ENCODE measurements at regions not wholly inside any gene's neighbourhood (a gene's known extent, or its start where the extent isn't known, plus 50 kb on each side); places are given as distances from the start of the nearest gene placed in this dataset.

- H3K4me2 ChIP-seq (ENCODE audit: unreplicated experiment) = no peak overlapping the region
- H3K4me3 ChIP-seq = no peak overlapping the region
- no peaks in the 10 kb centered on the region for H3K79me2 ChIP-seq (ENCODE audit: insufficient read depth)
- H2AFZ ChIP-seq = no peak overlapping the region
- no peaks in the 10 kb centered on the region for H4K20me1 ChIP-seq (ENCODE audit: insufficient read depth)
- DNase-seq = no peak
- no peaks in the 10 kb centered on the region for H3K9me3 ChIP-seq (ENCODE audit: low read depth)
- WGBS, 2 experiments (ENCODE audit: low coverage in 1 of 2, low lambda C conversion rate in 2 of 2, missing lambda C conversion rate in 2 of 2) = 35 to 42% methylated on average over 8 to 12 of the region's 12 CpGs
- H3K4me1 ChIP-seq (ENCODE audit: insufficient read depth) = no peaks in the 10 kb centered on the region
- H3K9ac ChIP-seq = no peak overlapping the region
- in situ Hi-C loops (cut with MboI) = no loop called here
- no peaks in the 10 kb centered on the region for H3F3A ChIP-seq (ENCODE audit: insufficient read depth)
- no peaks in the 10 kb centered on the region for H3K9me2 ChIP-seq (ENCODE audit: insufficient read depth)
- no peaks in the 10 kb centered on the region for H3K36me3 ChIP-seq (ENCODE audit: low read depth)
- 0 out of 2 replicates have a peak, but pooled peaks cover 23% of the 10 kb centered on the region for H3K27me3 ChIP-seq (replicated peaks; ENCODE audit: insufficient read depth)
- H3K27ac ChIP-seq = no peak overlapping the region
- no peak for TF ChIP-seq EZH2 (IDR thresholded peaks at IDR 0.05; ENCODE audit: insufficient read depth, poor library complexity, severe bottlenecking)
Measured at GRCh38 chr17:79366988-79367571, 243.8 kb downstream of the RBFOX3 start.

GRCh38 chr17:79365836-79366770, 244.7 kb downstream of the RBFOX3 start:
- Histone ChIP-seq H3K4me2 (ENCODE audit: unreplicated experiment) (no peak overlapping the region), H3K4me1 (ENCODE audit: insufficient read depth) (no peaks in the 10 kb centered on the region), H3K9me2 (ENCODE audit: insufficient read depth) (no peaks in the 10 kb centered on the region), H3F3A (ENCODE audit: insufficient read depth) (no peaks in the 10 kb centered on the region), H3K4me3 (no peak overlapping the region), H3K27me3 (replicated peaks; ENCODE audit: insufficient read depth) (peaks cover 23% of the 10 kb centered on the region; the same call in 1 of the 2 replicates), H3K9me3 (ENCODE audit: low read depth) (no peaks in the 10 kb centered on the region), H4K20me1 (ENCODE audit: insufficient read depth) (no peaks in the 10 kb centered on the region), H3K9ac (no peak overlapping the region), H3K36me3 (ENCODE audit: low read depth) (no peaks in the 10 kb centered on the region), H2AFZ (no peak overlapping the region), H3K27ac (no peak overlapping the region), H3K79me2 (ENCODE audit: insufficient read depth) (no peaks in the 10 kb centered on the region)
- in situ Hi-C loops (cut with MboI) = no loop called here
- no peak for DNase-seq
- TF ChIP-seq EZH2phosphoT487 (IDR thresholded peaks at IDR 0.05; ENCODE audit: insufficient read depth, low read depth) (no peak), EZH2 (IDR thresholded peaks at IDR 0.05; ENCODE audit: insufficient read depth, poor library complexity, severe bottlenecking) (no peak)
- WGBS, 2 experiments (ENCODE audit: low coverage in 1 of 2, low lambda C conversion rate in 2 of 2, missing lambda C conversion rate in 2 of 2) = 24 to 27% methylated on average over 26 to 28 of the region's 28 CpGs

- H3K36me3 ChIP-seq (ENCODE audit: low read depth) = no peaks in the 10 kb centered on the region
- no peaks in the 10 kb centered on the region for H3K9me3 ChIP-seq (ENCODE audit: low read depth)
- WGBS, 2 experiments (ENCODE audit: low coverage in 1 of 2, low lambda C conversion rate in 2 of 2, missing lambda C conversion rate in 2 of 2) = 76 to 77% methylated on average over 12 of the region's 12 CpGs
- in situ Hi-C loops (cut with MboI) = no loop called here
- no peaks in the 10 kb centered on the region for H3K9me2 ChIP-seq (ENCODE audit: insufficient read depth)
- H3K4me3 ChIP-seq = no peak overlapping the region
- H3K27me3 ChIP-seq (replicated peaks; ENCODE audit: insufficient read depth) = peaks cover 28% of the 10 kb centered on the region
- TF ChIP-seq EZH2phosphoT487 (IDR thresholded peaks at IDR 0.05; ENCODE audit: insufficient read depth, low read depth) (no peak), EZH2 (IDR thresholded peaks at IDR 0.05; ENCODE audit: insufficient read depth, poor library complexity, severe bottlenecking) (no peak)
- no peaks in the 10 kb centered on the region for H3K79me2 ChIP-seq (ENCODE audit: insufficient read depth)
- H4K20me1 ChIP-seq (ENCODE audit: insufficient read depth) = no peaks in the 10 kb centered on the region
- no peaks in the 10 kb centered on the region for H3K4me1 ChIP-seq (ENCODE audit: insufficient read depth)
- no peak for DNase-seq
- no peak overlapping the region for H3K9ac ChIP-seq
- H3K27ac ChIP-seq = no peak overlapping the region
- H2AFZ ChIP-seq = no peak overlapping the region
- H3K4me2 ChIP-seq (ENCODE audit: unreplicated experiment) = no peak overlapping the region
- no peaks in the 10 kb centered on the region for H3F3A ChIP-seq (ENCODE audit: insufficient read depth)
Measured at GRCh38 chr17:79365351-79365750, 245.5 kb downstream of the RBFOX3 start.

- H3K4me1 ChIP-seq (ENCODE audit: insufficient read depth) = no peaks in the 10 kb centered on the region
- DNase-seq = no peak
- H2AFZ ChIP-seq = no peak overlapping the region
- peaks cover 30% of the 10 kb centered on the region for H3K27me3 ChIP-seq (replicated peaks; ENCODE audit: insufficient read depth)
- WGBS, 2 experiments (ENCODE audit: low coverage in 1 of 2, low lambda C conversion rate in 2 of 2, missing lambda C conversion rate in 2 of 2) = 44 to 47% methylated on average over 14 of the region's 14 CpGs
- TF ChIP-seq EZH2 (IDR thresholded peaks at IDR 0.05; ENCODE audit: insufficient read depth, poor library complexity, severe bottlenecking) (no peak), EZH2phosphoT487 (IDR thresholded peaks at IDR 0.05; ENCODE audit: insufficient read depth, low read depth) (no peak)
- H3K9me2 ChIP-seq (ENCODE audit: insufficient read depth) = no peaks in the 10 kb centered on the region
- H3K36me3 ChIP-seq (ENCODE audit: low read depth) = no peaks in the 10 kb centered on the region
- no peak overlapping the region for H3K9ac ChIP-seq
- H3K4me2 ChIP-seq (ENCODE audit: unreplicated experiment) = no peak overlapping the region
- H4K20me1 ChIP-seq (ENCODE audit: insufficient read depth) = no peaks in the 10 kb centered on the region
- no peaks in the 10 kb centered on the region for H3K79me2 ChIP-seq (ENCODE audit: insufficient read depth)
- H3K4me3 ChIP-seq = no peak overlapping the region
- H3F3A ChIP-seq (ENCODE audit: insufficient read depth) = no peaks in the 10 kb centered on the region
- no peaks in the 10 kb centered on the region for H3K9me3 ChIP-seq (ENCODE audit: low read depth)
- in situ Hi-C loops (cut with MboI) = no loop called here
- no peak overlapping the region for H3K27ac ChIP-seq
Measured at GRCh38 chr17:79364315-79365094, 246.3 kb downstream of the RBFOX3 start.

Data from GM23248 (cell line).